Activated gamma-delta T cell treated with Interleukin-2 at 50 U/mL for 16 hours (primary cell): ENCODE measurements at regions not wholly inside any gene's neighbourhood (a gene's known extent, or its start where the extent isn't known, plus 50 kb on each side); places are given as distances from the start of the nearest gene placed in this dataset.

Experiments
- DNase-seq: peaks from one replicate; pipeline ENCODE4 v3.0.0-alpha.2; 2020

DNA sequence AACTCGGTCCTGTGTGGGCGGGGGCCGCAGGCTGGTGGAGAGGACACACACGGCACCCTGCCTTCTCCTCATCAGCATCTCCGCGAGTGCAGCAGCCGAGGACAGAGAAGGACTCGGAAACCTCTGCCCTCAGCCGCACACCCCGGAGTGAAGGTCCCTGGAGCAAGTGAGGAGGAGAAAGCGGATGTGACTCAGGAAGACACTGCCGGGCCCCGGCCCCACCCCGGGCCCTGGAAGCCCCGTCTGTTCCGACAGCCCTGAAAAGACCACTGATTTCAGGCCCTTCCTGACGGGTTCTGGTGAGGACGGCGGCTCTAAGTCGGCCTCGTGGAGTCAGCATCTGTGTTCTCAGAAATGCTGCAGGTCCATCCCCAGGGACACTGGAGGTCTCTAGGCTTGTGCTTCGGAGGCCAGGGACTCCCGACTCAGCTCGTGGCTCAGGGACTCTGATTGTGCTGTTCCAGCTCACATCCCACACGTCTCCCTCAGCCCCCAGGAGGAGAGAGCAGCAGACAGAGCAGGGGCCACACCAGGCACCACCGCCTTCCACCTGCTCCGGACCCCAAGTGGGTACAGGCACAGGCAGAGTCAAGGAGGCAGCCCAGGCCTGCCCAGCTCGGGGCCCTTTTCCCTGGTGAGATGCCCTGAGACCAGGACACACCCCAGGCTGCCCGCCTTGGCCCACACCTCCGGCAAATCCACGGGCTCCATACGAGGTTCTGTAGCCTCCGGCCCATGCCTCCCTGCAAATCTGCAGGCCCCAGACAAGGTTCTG, 134.5 kb upstream of the NKX1-1 start:
- no peak for DNase-seq

DNA sequence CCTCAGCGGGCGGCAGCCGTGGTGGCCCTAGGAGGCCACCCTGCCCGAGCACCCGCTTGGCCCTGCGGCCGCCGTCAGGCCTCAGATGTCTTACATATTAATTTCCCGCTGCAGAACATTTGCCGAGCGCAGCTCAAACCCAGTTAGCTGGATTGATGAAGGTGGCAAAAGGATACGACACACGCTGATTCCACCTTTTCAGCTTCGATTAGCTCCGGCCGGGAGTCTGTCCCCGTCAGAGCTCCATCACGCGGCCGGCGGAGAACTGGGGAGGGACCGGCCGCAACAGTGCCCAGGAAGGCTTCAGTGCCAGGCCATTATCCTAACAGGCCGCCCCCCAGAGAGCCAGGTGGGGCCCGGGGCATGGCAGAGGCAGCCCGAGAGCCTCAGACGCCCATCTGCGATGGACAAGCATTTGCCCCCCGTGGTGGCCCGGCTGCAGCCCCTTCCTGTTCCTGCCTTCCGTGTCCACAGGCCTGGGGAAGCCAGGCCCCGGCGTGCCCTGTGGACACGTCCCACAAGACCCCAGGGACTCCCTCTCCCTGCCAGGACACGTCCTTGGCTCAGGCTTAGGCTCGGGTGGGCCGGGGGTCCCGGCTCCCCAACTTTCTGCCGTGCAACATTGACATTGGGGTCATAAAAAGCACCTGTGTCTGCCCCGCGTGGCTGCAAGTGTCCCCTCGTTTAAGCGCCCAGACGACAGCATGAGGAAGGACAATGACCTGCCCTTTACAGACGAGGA, 133.8 kb upstream of the NKX1-1 start:
- DNase-seq, result no peak

DNA sequence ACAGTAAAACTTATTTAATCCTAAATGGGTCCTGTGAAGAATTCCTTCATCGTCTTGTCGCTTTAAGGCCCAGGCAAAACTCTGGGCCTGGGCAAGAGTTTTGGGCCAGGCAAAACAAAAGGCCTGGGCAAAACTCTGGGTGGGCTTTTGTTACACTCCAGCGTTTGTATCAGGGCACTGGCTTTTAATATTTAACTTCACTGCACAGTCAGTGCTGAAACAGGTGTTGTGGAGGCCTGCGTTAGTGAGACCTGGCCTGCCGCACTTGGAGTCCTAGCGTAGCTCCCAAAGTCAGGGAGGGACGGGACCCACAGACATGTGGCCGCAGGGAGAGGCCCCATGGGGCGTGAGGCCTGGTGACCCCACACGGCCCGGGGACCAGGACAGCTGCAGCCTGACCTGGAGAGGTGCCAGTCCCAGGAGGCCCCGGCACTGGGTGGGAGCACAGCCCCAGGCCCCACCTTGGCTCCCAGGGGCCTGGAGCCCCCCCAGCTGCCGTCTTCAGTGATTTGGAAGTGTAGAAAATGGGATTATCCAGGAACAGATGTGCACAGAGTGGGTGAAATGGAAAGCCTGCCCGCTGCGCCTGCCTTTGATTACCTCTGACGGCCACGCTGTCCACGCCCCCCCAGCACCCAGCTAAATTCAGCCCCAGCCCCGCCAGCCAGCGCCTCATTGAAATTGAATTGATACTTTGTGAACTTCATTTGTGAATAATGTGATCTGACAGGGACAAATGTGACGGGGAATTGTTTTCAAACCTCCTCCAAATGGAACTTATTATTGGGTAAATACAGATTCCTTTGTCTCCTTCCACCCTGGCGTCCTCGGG, 132.9 kb upstream of the NKX1-1 start:
- DNase-seq, result no peak

GRCh38 chr4:1538096-1538410, 131.8 kb upstream of the NKX1-1 start:
- no peak for DNase-seq

DNA sequence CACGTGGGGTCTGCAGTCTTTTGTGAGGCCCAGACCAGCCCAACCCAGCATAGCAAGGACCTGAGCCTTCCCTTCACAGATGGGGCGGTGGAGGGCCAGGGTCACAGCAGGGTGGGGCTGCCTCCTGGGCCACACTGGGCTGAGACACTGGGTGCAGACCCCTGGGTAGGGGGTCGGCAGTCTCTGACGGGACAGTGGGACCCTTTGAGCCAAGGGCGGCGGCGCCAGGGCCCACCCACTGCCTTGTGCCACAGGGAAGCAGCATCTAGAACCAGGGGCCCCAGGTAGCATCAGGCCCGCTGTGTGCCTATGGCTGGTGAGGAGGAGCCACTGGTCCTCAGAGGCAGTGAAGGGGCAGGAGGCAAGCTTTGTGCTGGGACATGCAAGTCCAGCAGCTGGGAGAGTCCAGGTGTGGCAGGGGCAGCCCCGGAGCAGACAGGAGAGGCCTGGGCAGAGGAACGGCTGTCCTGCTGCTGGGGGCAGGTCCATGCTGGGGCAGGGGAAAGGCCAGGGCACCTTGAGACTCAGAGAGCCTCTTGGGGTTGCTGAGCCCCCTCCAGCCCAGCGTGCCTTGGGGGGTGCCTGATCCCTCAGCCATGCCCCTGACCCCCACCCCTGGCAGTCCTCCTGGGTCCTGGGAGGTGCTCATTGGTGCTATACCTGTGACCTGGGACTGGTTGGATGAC, 131.3 kb upstream of the NKX1-1 start:
- DNase-seq, result no peak

DNA sequence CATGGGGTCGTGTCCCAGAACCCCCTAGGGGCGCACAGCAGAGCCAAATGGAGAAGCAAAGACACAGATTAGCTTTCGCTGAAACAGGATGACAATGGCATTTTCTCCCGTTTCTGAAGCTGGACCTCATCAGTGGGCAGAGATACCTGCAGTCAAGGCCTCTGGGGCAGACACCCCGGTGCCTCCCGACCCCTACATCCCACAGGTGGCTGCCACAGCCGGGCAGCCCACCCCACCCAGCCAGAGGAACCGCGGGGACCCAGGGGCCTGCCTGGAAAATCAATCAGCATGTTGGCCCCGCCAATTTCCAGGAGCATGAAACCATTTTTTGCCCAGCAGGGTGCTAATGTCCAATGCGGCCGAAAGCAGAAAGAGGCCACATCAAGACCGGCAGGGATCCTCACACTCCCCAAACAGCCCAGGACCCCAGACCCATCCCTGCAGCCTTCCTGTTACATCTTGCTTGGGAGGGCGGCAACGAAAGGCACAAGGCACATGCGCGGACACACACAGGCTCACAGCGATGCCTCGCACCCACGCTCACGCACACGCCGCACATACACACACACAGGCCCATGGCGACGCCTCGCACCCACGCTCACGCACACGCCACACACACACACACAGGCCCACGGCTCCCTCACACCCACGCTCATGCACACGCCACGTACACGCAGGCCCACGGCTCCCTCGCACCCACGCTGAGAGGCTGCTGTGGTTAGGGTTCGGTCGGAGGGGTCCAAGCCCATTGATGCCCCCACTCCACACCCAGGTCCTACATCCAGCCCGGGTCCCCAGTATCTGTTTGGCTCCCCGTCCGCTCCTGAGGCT, 130.6 kb upstream of the NKX1-1 start:
- no peak for DNase-seq

- no peak for DNase-seq
Measured at GRCh38 chr4:1535926-1536578, 129.8 kb upstream of the NKX1-1 start.

- DNase-seq, result no peak
Measured at GRCh38 chr4:1534876-1535526, 128.8 kb upstream of the NKX1-1 start.

GRCh38 chr4:1534095-1534872, 128.0 kb upstream of the NKX1-1 start:
- no peak for DNase-seq

GRCh38 chr4:1533501-1534064, 127.3 kb upstream of the NKX1-1 start:
- no peak for DNase-seq

GRCh38 chr4:1532549-1533395, 126.5 kb upstream of the NKX1-1 start:
- no peak for DNase-seq

- no peak for DNase-seq
Measured at GRCh38 chr4:1531683-1532548, 125.7 kb upstream of the NKX1-1 start.

GRCh38 chr4:1530356-1530755, 124.1 kb upstream of the NKX1-1 start:
- no peak for DNase-seq

- DNase-seq, result no peak
Measured at GRCh38 chr4:1524761-1525160, 118.5 kb upstream of the NKX1-1 start.

- DNase-seq, result no peak
Measured at GRCh38 chr4:1523907-1524636, 117.8 kb upstream of the NKX1-1 start.

GRCh38 chr4:1523506-1523905, 117.3 kb upstream of the NKX1-1 start:
- DNase-seq, result no peak

DNA sequence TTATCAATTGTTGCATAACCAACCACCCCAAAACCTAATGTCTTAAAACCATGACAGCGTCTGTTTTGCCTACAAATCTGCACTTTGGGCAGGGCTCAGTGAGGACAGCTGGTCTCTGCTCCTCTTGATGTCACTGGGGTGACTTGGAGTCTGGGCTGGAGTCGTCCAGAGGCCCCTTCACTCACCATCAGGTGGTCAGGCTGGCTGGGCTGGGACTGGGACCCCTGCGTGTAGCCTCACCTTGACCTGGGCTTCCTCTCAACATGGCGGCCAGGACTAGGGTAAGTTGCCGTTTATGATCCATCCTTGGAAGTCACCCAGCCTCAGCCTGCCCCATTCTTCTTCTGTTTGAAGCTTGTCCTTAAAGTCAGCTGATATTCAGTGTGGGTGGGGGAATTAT, 116.8 kb upstream of the NKX1-1 start:
- no peak for DNase-seq
